Parathyroid adenoma (tissue), 2 donors: ENCODE measurements at regions not wholly inside any gene's neighbourhood (a gene's known extent, or its start where the extent isn't known, plus 50 kb on each side); places are given as distances from the start of the nearest gene placed in this dataset.

Experiments
- H2AFZ ChIP-seq: fragments of 300-600 bp; sonication (generic); one replicate; pipeline ENCODE4 v1.7.0; 2017; ENCODE audit warnings: antibody characterized with exemption, mild to moderate bottlenecking
- H3K27ac ChIP-seq: fragments of 300-600 bp; sonication (generic); one replicate; pipeline ENCODE4 v1.7.0; 2017
- H3K27me3 ChIP-seq: fragments of 300-600 bp; sonication (generic); one replicate; pipeline ENCODE4 v1.7.0; 2017; ENCODE audit warnings: low read length; ENCODE audit not compliant: control insufficient read depth, insufficient read depth
- H3K36me3 ChIP-seq: fragments of 300-600 bp; sonication (generic); one replicate; pipeline ENCODE4 v1.7.0; 2017; ENCODE audit warnings: low read length; ENCODE audit not compliant: control insufficient read depth, insufficient read depth
- H3K4me1 ChIP-seq: fragments of 300-600 bp; sonication (generic); one replicate; pipeline ENCODE4 v1.7.0; 2017; ENCODE audit warnings: control low read depth
- H3K4me2 ChIP-seq: fragments of 300-600 bp; sonication (generic); one replicate; pipeline ENCODE4 v1.7.0; 2017; ENCODE audit warnings: low read length
- H3K4me3 ChIP-seq: fragments of 300-600 bp; sonication (generic); one replicate; pipeline ENCODE4 v1.7.0; 2017; ENCODE audit warnings: low read depth, low read length
- H3K79me2 ChIP-seq: fragments of 300-600 bp; sonication (generic); one replicate; pipeline ENCODE4 v1.7.0; 2017; ENCODE audit warnings: control low read depth
- H3K9ac ChIP-seq: fragments of 300-600 bp; sonication (generic); one replicate; pipeline ENCODE4 v1.7.0; 2017; ENCODE audit warnings: mild to moderate bottlenecking
- H3K9me3 ChIP-seq: fragments of 300-600 bp; sonication (generic); one replicate; pipeline ENCODE4 v1.7.0; 2017; ENCODE audit warnings: low read length; ENCODE audit not compliant: control insufficient read depth
- TF ChIP-seq, protein P1 (sequence below): fragments of 300-600 bp; sonication (generic); IDR thresholded peaks from one replicate; pipeline ENCODE4 v1.7.0; 2017; ENCODE audit warnings: antibody characterized with exemption, mild to moderate bottlenecking
- donor health status: primary hyperparathyroidism.

DNA sequence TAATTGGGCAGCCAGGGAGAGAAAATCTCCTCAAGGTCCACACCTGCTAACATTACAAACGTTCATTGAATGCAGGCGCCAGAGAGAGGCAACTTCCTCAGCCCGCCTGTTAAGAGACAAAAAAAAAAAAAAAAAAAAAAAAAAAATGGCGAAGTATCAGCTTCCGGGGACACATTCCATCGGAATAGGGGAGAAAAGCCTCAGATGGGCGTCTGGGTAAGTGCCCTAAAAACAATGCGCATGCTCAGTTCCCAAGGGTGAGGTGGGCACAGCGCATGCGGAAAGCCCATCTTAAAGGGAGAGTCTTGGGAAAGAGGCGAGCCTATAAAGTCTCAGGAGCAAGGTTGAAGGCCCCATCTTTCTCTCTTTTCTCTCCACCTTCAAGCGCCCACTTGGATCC is 1139.7 kb upstream of the CELF2 start:
- H3K79me2 ChIP-seq = no peaks in the 10 kb centered on the region

GRCh38 chr10:9878383-9878782 is 1139.3 kb upstream of the CELF2 start:
- Histone ChIP-seq H3K27me3 (no peaks in the 10 kb centered on the region), H3K4me2 (no peak overlapping the region), H3K4me3 (no peak overlapping the region), H3K4me1 (no peaks in the 10 kb centered on the region), H3K36me3 (no peaks in the 10 kb centered on the region), H3K79me2 (no peaks in the 10 kb centered on the region), H3K9me3 (no peaks in the 10 kb centered on the region), H3K9ac (no peak overlapping the region), H3K27ac (no peak overlapping the region), H2AFZ (no peak overlapping the region)
- TF ChIP-seq, protein P1, sequence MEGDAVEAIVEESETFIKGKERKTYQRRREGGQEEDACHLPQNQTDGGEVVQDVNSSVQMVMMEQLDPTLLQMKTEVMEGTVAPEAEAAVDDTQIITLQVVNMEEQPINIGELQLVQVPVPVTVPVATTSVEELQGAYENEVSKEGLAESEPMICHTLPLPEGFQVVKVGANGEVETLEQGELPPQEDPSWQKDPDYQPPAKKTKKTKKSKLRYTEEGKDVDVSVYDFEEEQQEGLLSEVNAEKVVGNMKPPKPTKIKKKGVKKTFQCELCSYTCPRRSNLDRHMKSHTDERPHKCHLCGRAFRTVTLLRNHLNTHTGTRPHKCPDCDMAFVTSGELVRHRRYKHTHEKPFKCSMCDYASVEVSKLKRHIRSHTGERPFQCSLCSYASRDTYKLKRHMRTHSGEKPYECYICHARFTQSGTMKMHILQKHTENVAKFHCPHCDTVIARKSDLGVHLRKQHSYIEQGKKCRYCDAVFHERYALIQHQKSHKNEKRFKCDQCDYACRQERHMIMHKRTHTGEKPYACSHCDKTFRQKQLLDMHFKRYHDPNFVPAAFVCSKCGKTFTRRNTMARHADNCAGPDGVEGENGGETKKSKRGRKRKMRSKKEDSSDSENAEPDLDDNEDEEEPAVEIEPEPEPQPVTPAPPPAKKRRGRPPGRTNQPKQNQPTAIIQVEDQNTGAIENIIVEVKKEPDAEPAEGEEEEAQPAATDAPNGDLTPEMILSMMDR = no peak

More for the DNA sequence above, 1139.7 kb upstream of the CELF2 start:
- Histone ChIP-seq H2AFZ (no peak overlapping the region), H3K36me3 (no peaks in the 10 kb centered on the region), H3K4me2 (no peak overlapping the region), H3K27ac (no peak overlapping the region), H3K27me3 (no peaks in the 10 kb centered on the region), H3K4me3 (no peak overlapping the region), H3K4me1 (no peaks in the 10 kb centered on the region), H3K9ac (no peak overlapping the region), H3K9me3 (no peaks in the 10 kb centered on the region)
- TF ChIP-seq, protein P1 = no peak

DNA sequence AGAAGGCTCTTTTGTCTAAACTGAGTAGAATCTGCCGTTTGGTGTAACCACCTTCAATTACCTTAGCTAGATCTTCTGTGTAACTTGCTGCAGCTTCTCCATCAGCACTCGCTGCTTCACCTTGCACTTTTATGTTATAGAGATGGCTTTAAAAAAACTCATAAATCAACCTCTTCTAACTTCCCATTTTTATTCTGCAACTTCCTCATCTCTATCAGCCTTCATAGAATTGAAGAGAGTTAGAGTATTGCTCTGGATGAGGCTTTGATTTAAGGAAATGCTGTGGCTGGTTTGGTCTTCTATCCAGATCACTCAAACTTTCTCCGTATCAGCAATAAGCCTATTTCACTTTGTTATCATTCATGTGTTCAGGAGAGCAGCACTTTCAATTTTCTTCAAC is 1131.9 kb upstream of the CELF2 start:
- H2AFZ ChIP-seq = no peak overlapping the region
- H3K27ac ChIP-seq = no peak overlapping the region
- TF ChIP-seq, protein P1 = no peak
- peaks cover 3% of the 10 kb centered on the region for H3K9me3 ChIP-seq
- no peaks in the 10 kb centered on the region for H3K36me3 ChIP-seq
- no peak overlapping the region for H3K4me3 ChIP-seq
- no peaks in the 10 kb centered on the region for H3K79me2 ChIP-seq
- no peaks in the 10 kb centered on the region for H3K27me3 ChIP-seq
- H3K9ac ChIP-seq = no peak overlapping the region
- H3K4me2 ChIP-seq = no peak overlapping the region
- no peaks in the 10 kb centered on the region for H3K4me1 ChIP-seq

DNA sequence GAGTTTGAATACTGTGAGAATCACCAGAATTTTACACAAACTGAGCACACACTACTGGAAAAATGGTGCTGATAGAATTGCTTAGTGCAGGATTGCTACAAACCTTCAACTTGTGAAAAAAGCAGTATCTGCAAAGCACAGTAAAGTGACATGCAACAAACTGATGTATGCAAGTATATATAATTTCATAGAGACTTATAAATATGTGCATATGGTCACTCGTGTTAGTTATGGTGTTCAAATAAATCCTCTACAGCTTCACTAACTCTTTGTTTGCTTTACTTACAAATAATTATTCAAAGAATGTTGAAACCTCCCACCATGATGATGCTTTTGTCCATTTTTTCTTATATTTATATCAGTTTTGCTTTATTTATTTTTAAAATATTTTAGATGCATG is 1130.9 kb upstream of the CELF2 start:
- Histone ChIP-seq H3K4me2 (no peak overlapping the region), H3K4me1 (no peaks in the 10 kb centered on the region), H3K9me3 (peaks cover 3% of the 10 kb centered on the region), H3K27ac (no peak overlapping the region), H3K79me2 (no peaks in the 10 kb centered on the region), H2AFZ (no peak overlapping the region), H3K4me3 (no peak overlapping the region), H3K36me3 (no peaks in the 10 kb centered on the region), H3K27me3 (no peaks in the 10 kb centered on the region), H3K9ac (no peak overlapping the region)
- TF ChIP-seq, protein P1 = no peak

- Histone ChIP-seq H3K27me3 (no peaks in the 10 kb centered on the region), H3K4me1 (no peaks in the 10 kb centered on the region), H3K4me3 (no peak overlapping the region), H2AFZ (no peak overlapping the region), H3K9me3 (no peaks in the 10 kb centered on the region), H3K4me2 (no peak overlapping the region), H3K9ac (no peak overlapping the region), H3K27ac (no peak overlapping the region), H3K36me3 (no peaks in the 10 kb centered on the region), H3K79me2 (no peaks in the 10 kb centered on the region)
- TF ChIP-seq, protein P1 = no peak
These were observed 1122.2 kb upstream of the CELF2 start for GRCh38 chr10:9895453-9895852.
